HK-2 (cell line): ENCODE measurements at regions not wholly inside any gene's neighbourhood (a gene's known extent, or its start where the extent isn't known, plus 50 kb on each side); places are given as distances from the start of the nearest gene placed in this dataset.
"Not testable (repeated sequence)": the region's sequence is repeated elsewhere in the genome, so short reads cannot be mapped to it uniquely, and the experiment has no call there.

Experiments
- DNase-seq: peaks from one replicate; pipeline ENCODE4 v3.0.0-alpha.2; 2018; ENCODE audit not compliant: unreplicated experiment

DNA sequence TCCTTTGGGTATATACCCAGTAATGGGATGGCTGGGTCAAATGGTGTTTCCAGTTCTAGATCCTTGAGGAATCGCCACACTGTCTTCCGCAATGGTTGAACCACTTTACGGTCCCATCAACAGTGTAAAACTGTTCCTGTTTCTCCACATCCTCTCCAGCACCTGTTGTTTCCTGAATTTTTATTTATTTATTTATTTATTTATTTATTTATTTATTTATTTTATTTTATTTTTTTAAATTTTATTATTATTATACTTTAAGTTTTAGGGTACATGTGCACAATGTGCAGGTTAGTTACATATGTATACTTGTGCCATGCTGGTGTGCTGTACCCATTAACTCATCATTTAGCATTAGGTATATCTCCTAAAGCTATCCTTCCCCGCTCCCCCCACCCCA, 456.0 kb downstream of the SEMA3D start:
- DNase-seq, result not testable (repeated sequence)

DNA sequence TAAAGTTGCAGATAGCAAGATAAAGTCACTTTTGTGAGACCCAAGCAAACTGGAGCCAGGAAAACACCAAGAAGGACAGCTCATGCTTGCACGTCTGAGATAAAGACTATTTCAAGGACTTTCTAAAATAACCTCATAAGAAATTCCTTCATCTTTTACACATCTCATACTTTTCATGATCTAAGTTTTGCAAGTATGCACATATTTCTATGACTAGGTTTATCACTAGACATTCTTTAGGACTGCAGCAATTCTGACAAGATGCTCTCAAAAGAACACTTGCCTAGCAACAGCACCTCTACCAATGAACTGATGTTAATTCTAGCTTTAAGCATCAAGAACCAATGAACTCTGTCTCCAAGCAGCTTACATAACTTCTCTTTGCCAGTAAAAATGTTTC, 457.6 kb downstream of the SEMA3D start:
- DNase-seq, result no peak

- DNase-seq, result no peak
These were observed 464.1 kb downstream of the SEMA3D start for GRCh38 chr7:84722734-84723133.

DNA sequence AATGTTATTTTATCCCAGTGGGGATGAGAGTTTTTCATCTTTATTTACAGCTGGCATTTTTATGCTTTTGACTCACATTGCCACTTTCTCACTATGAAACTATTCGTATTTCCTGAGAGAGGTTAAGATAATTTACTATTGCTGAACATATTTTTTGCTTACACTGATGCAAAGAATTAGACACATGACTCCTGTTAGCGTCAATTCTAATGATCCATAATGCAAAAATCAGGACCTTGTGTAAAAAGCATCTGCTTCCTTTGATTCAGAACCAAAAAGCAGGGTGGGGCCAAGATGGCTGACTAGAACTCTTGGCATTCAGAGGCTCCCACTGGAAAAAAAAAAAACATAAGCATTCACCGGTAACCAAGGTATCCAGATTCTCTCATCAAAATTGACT, 464.8 kb downstream of the SEMA3D start:
- DNase-seq, result no peak

- no peak for DNase-seq
These were observed 466.3 kb downstream of the SEMA3D start for GRCh38 chr7:84720456-84721097.

GRCh38 chr7:84714765-84715164, 472.1 kb downstream of the SEMA3D start:
- DNase-seq, result no peak

GRCh38 chr7:84712374-84713121, 474.3 kb downstream of the SEMA3D start:
- DNase-seq, result no peak

GRCh38 chr7:84710538-84710937, 476.3 kb downstream of the SEMA3D start:
- not testable (repeated sequence) for DNase-seq

- peak; percentile 13 for DNase-seq
These were observed 481.1 kb downstream of the SEMA3D start for GRCh38 chr7:84705706-84706105.

DNA sequence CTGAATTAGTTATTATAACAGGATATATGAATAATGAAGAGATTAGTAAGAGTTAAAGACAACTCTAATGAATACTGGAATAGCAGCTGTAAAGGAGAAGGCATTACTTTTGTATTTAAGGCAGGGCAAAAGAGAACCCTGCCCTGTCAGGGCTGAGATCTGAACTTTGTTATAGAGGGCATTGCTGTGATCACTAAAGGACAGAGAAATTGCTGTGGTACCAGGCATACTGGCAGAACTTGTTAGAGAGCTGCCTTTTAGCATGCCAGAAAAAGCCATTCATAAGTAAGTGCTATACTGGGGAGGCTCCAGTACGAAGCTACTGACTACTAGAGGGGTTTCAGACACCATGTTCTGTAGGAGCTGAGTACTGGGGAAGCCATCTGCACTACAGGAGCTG, 481.8 kb downstream of the SEMA3D start:
- DNase-seq, result no peak

DNA sequence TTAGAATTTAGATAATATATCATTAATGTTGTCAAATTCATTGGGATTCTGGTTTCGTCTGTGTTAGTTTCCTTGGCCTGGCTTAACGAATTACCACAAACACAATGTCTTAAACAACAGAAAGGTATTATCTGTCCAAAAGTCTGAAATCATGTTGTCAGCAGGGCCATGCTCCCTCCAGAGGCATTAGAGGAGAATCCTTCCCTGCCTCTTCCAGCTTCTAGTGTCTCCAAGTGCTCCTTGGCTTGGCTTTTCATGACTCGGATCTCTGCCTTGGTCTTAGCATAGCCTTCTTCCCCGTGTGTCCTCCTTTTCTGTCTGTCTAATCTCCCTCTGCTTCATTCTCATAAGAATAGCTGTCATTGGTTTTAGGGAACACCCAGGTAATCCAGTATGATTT, 482.5 kb downstream of the SEMA3D start:
- no peak for DNase-seq

- peak; percentile 10 for DNase-seq
These were observed 485.1 kb downstream of the SEMA3D start for GRCh38 chr7:84701524-84702306.

- no peak for DNase-seq
These were observed 486.1 kb downstream of the SEMA3D start for GRCh38 chr7:84700563-84701370.

DNA sequence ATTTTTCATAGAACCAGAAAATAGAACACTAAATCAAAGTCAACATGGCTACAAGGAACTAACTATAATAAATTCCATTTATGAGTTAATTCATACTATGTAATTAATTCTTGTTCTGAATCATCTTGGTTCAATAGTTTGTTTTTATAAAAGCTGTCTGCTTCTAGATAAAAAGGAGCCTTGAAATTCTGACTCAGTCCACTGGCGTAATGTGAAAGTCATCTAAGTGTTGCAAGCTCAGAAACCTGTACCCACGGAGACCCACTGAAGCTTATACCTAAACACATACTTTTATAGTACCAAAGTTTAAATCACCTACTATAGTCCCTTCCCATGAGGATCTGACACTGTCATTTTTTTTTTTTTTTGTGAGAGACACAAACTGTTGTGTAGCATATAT, 489.4 kb downstream of the SEMA3D start:
- no peak for DNase-seq

DNA sequence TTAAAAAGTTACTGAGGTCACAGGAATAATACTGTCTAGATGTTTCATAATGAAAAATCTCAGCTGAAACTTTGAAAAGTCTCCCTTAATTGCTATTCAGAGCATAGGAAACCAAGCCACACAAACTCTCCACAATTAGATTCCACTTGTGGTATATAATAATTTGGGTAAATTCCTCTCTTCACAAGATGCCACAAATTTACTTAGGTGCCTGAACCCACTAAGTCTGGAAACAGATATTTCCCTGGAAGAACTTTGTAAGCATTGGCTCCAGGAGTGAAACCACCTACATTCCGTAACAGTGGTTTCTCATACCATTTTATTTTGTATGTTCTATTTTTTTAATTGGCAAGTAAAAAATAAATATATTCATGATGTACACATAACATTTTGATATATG, 493.4 kb downstream of the SEMA3D start:
- DNase-seq, result no peak

DNA sequence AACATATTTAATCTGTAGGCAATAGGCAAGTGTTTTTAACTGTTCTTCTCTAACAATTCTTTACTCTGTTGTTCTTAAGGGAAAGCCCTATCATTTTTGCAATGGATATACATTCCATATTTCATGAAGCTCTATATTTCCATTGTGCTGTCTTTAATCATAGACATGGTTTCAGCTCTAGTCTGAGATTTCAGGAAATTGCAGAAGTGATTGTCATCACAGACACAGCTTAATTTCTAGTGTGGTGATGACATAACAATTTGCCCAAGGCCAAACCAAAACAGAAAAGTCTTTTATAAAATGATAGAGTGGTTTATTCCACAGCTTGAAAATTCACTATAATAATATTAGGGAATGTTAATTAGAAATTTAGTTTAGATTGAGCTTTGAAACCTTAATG, 494.1 kb upstream of the SEMA3A start:
- no peak for DNase-seq

GRCh38 chr7:84686373-84686772, 491.8 kb upstream of the SEMA3A start:
- no peak for DNase-seq

DNA sequence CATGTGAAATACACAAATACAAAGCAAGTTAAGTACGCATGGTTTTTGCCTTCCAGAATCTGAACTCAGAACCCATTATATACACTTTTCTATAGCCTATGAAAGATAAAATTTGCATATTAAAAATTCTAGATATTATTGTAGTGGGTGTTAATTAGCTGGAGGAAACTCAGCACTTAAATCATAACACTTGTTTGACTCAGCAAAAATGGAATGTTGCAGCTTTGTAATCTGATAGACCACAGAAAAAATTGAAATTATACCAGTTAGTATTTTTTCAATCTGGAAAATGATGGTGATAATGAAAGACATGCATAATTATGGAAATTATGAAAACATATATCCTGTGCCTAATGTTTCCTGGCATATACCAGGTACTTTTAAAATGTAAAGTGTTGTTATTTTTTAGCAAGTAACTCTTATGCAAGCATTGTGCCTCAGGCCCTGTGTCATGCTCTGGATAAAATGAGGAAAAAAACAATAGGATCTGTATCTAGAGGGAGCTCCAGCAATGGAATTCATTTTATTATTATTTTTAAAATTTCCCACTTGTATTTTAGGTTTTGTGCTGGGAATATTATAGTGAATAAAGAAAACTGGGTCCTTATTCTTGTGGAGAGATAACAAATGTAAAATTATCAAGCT, 490.4 kb upstream of the SEMA3A start:
- DNase-seq, result no peak

DNA sequence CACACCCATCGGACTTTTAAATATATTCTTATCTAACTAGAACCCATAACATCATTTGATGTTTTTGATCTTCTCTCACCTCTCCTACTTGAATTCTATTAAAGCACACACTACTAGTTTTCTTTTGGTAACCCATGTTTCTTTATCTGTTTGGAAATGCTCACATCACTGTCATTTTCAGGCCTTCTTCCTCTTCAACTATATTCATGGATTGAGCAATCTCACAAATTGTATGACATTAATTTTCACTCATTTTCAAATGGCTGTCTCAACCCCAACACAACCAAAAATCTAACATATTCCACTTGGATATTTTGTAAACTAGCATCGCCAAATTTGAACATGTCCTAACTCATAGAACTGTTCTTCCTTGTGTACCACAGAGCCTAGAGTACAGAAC, 488.0 kb upstream of the SEMA3A start:
- DNase-seq, result no peak

GRCh38 chr7:84678841-84679240, 484.3 kb upstream of the SEMA3A start:
- no peak for DNase-seq

- DNase-seq, result no peak
These were observed 482.6 kb upstream of the SEMA3A start for GRCh38 chr7:84677117-84677732.
